OCI-LY3 (cell line): ENCODE measurements at regions not wholly inside any gene's neighbourhood (a gene's known extent, or its start where the extent isn't known, plus 50 kb on each side); places are given as distances from the start of the nearest gene placed in this dataset.

ENCODE experiments used
- EZH2phosphoT487 ChIP-seq: fragments of 200-600 bp; shearing (Covaris generic); IDR thresholded peaks from 2 replicates; pipeline ENCODE4 v1.6.1; 2018; ENCODE audit warnings: antibody characterized with exemption, mixed run types, low read depth
- TF ChIP-seq, protein P1 (sequence below): fragments of 200-600, 300-600 bp; sonication (generic); IDR thresholded peaks from 2 replicates; pipeline ENCODE4 v1.5.1; 2014; ENCODE audit warnings: antibody characterized with exemption, low read length, low read depth

DNA sequence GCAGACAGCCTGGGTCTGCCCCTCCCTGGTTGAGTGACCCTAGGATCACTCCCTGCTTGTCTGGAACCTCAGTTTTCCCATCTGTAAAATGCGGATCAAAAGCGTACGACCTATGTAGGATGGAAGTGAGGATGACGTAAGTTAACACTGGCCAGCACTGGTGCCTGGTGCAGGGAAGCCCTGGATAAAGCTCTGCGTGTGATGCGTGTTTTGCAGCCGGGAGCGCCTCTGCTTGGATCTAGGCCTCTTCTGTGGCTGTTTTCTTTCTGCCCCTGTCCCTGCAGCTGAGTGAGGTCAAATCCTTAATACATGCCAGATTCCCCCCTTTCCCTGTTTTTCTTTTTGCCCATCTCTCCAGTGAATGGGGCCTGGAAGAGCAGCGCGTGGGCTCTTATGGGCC is 201.5 kb downstream of the RBM19 start:
- TF ChIP-seq, protein P1, sequence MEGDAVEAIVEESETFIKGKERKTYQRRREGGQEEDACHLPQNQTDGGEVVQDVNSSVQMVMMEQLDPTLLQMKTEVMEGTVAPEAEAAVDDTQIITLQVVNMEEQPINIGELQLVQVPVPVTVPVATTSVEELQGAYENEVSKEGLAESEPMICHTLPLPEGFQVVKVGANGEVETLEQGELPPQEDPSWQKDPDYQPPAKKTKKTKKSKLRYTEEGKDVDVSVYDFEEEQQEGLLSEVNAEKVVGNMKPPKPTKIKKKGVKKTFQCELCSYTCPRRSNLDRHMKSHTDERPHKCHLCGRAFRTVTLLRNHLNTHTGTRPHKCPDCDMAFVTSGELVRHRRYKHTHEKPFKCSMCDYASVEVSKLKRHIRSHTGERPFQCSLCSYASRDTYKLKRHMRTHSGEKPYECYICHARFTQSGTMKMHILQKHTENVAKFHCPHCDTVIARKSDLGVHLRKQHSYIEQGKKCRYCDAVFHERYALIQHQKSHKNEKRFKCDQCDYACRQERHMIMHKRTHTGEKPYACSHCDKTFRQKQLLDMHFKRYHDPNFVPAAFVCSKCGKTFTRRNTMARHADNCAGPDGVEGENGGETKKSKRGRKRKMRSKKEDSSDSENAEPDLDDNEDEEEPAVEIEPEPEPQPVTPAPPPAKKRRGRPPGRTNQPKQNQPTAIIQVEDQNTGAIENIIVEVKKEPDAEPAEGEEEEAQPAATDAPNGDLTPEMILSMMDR, result no peak
- TF ChIP-seq EZH2phosphoT487, result no peak
